Heart left ventricle (tissue), 13 donors: ENCODE measurements at regions not wholly inside any gene's neighbourhood (a gene's known extent, or its start where the extent isn't known, plus 50 kb on each side); places are given as distances from the start of the nearest gene placed in this dataset.

Source experiments
- CTCF ChIP-seq, 12 donors: fragments of 200-600 bp; sonication (generic) in 4 of 12; IDR thresholded peaks; one replicate each; pipeline versions ENCODE4 v1.5.0 to v1.8.0; 2018 to 2022; ENCODE audit warnings: antibody characterized with exemption in 12 of 12, mild to moderate bottlenecking in 5 of 12
- POLR2A ChIP-seq, 2 donors: fragments of 450-650 bp; IDR thresholded peaks; one replicate each; pipeline ENCODE4 v1.6.1; 2017; ENCODE audit warnings: antibody characterized with exemption in 2 of 2, mild to moderate bottlenecking in 2 of 2, moderate library complexity in 2 of 2
- donor health status: ischemic (EF 13 %, LVEDD 7.1; RV severe dilation, severe dysfunction).
- donor health status: DM: no; HTN: yes; CAD: no.
- donor health status: DM: no; HTN: no; CAD: no.
- donor health status: ischemic (EF 25% LVEDD 6.9; RV normal size, moderate dysfunction).
- donor health status: ischemic (EF 25% LVEDD 5.7; RV mildly dilated, moderate dysfunction).
- donor health status: ischemic (EF 35%, LVEDD 5.7; RV mildly dilated, moderate dysfunction).
- donor health status: nonischemic (EF 11% LVEDD 7.7; RV severe dilation, severe dysfunction).
- donor health status: DM: yes; HTN: yes; CAD: no.
- donor health status: PGD.
- donor health status: ischemic (EF 29% LVEDD 5.4; RV normal size, mild dysfunction).
- donor health status: nonischemic (EF 23%, LVEDD 6.1; RV moderate dilation, normal function).

- TF ChIP-seq POLR2A (IDR thresholded peaks at IDR 0.05) (no peak), CTCF (IDR thresholded peaks at IDR 0.05) (no peak)
These were observed 77.5 kb upstream of the CNTNAP4 start for GRCh38 chr16:76199681-76200220.
